Effector memory CD4-positive, alpha-beta T cell (primary cell): ENCODE measurements at regions not wholly inside any gene's neighbourhood (a gene's known extent, or its start where the extent isn't known, plus 50 kb on each side); places are given as distances from the start of the nearest gene placed in this dataset.

Source experiments
- DNase-seq, 3 donors: peaks; one replicate each; pipeline ENCODE4 v3.0.0-alpha.2; 2020
- H3K27ac ChIP-seq: 2 replicates; pipeline ENCODE4 v1.7.0; 2013; ENCODE audit warnings: mild to moderate bottlenecking, low read length, moderate library complexity; ENCODE audit not compliant: insufficient read depth, poor library complexity, severe bottlenecking
- H3K27me3 ChIP-seq: replicated peaks from 2 replicates; pipeline ENCODE4 v1.7.0; 2013; ENCODE audit warnings: mild to moderate bottlenecking, low read length; ENCODE audit not compliant: insufficient read depth, control insufficient read depth, poor library complexity, severe bottlenecking
- H3K36me3 ChIP-seq: 2 replicates; pipeline ENCODE4 v1.7.0; 2013; ENCODE audit warnings: mild to moderate bottlenecking, low read length, moderate library complexity; ENCODE audit not compliant: control insufficient read depth, insufficient read depth
- H3K4me1 ChIP-seq: 2 replicates; pipeline ENCODE4 v1.7.0; 2013; ENCODE audit warnings: low read length, mild to moderate bottlenecking; ENCODE audit not compliant: control insufficient read depth, insufficient read depth, poor library complexity, severe bottlenecking
- H3K4me3 ChIP-seq: 2 replicates; pipeline ENCODE4 v1.7.0; 2013; ENCODE audit warnings: low read length, low read depth, mild to moderate bottlenecking; ENCODE audit not compliant: insufficient read depth, poor library complexity, severe bottlenecking
- H3K9me3 ChIP-seq: 2 replicates; pipeline ENCODE4 v1.7.0; 2013; ENCODE audit warnings: mild to moderate bottlenecking, low read length, moderate library complexity; ENCODE audit not compliant: control insufficient read depth

GRCh38 chr14:50037240-50037639 is 79.1 kb downstream of the VCPKMT start:
- no peak for DNase-seq
- H3K9me3 ChIP-seq = no peaks in the 10 kb centered on the region
- H3K27ac ChIP-seq = no peak overlapping the region
- no peak overlapping the region for H3K4me3 ChIP-seq
- H3K27me3 ChIP-seq = no peaks in the 10 kb centered on the region
- H3K4me1 ChIP-seq = peaks cover 43% of the 10 kb centered on the region
- no peaks in the 10 kb centered on the region for H3K36me3 ChIP-seq

- H3K36me3 ChIP-seq = no peaks in the 10 kb centered on the region
- no peak for DNase-seq
- H3K27me3 ChIP-seq = no peaks in the 10 kb centered on the region
- no peaks in the 10 kb centered on the region for H3K9me3 ChIP-seq
- no peak overlapping the region for H3K27ac ChIP-seq
- peaks cover 45% of the 10 kb centered on the region for H3K4me1 ChIP-seq
- no peak overlapping the region for H3K4me3 ChIP-seq
These were observed 78.5 kb downstream of the VCPKMT start for GRCh38 chr14:50037852-50038251.

- H3K4me1 ChIP-seq = peaks cover 51% of the 10 kb centered on the region
- no peaks in the 10 kb centered on the region for H3K27me3 ChIP-seq
- no peak overlapping the region for H3K4me3 ChIP-seq
- no peak overlapping the region for H3K27ac ChIP-seq
- no peaks in the 10 kb centered on the region for H3K36me3 ChIP-seq
- no peaks in the 10 kb centered on the region for H3K9me3 ChIP-seq
- DNase-seq = peak in 1 of 3 donors; percentile 14
These were observed 77.8 kb downstream of the VCPKMT start for GRCh38 chr14:50038398-50039119.

DNA sequence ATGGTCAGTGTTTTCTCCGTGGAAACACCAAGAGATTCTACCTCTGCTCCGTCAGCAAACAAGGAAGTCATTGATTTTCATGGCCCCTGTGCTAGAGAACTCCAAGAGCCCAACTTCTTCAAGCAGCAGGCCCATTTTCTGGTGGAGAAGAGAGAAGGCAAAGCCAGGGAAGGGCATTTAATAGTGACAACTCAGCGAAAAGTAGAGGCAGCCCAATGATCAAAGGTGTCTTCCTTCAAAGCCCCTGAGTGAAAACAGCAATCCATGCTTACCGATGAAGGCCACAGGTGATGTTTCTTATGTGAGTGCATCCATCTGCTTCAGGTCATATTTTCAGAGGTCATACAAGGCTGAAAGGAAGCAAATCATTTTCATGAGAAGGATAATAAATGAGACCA is 77.3 kb downstream of the VCPKMT start:
- Histone ChIP-seq H3K36me3 (no peaks in the 10 kb centered on the region), H3K9me3 (no peaks in the 10 kb centered on the region), H3K27me3 (no peaks in the 10 kb centered on the region), H3K27ac (no peak overlapping the region), H3K4me3 (no peak overlapping the region), H3K4me1 (peaks cover 56% of the 10 kb centered on the region)
- DNase-seq = no peak

DNA sequence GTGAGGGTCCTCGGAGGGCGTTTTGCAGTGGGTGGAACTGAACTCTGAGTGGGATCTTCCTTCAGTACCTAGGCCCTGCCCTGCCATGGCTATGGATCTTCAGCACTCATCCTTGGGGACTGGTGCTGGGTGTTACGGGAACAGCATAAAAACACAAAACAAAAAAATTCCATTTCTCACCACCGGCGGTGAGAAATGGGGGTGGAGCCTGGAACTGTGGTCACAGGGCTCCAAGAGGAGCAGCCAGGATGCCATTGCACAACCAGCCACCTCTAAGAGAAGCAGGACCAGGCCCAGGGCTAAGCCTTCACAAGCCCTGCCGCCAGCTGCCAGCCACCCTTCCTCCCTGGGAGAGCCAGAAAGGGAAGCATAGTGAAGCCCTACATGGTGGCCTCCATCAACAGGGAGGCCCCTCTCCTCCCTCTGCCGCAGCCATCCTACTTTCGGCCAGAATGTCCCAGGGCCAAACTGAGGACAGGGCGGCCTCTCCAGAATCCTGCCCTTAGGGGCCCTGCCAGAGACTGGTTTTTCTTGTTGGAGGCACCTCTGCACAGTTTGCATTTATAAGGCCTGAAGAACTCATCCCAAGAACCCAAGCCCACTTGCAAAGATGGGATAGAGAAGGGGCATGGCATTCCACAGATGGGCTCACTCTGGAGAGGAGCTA is 76.5 kb downstream of the VCPKMT start:
- Histone ChIP-seq H3K36me3 (no peaks in the 10 kb centered on the region), H3K27me3 (no peaks in the 10 kb centered on the region), H3K9me3 (no peaks in the 10 kb centered on the region), H3K4me3 (no peak overlapping the region), H3K27ac (peak overlapping the region; percentile 55), H3K4me1 (peaks cover 63% of the 10 kb centered on the region)
- no peak for DNase-seq

DNA sequence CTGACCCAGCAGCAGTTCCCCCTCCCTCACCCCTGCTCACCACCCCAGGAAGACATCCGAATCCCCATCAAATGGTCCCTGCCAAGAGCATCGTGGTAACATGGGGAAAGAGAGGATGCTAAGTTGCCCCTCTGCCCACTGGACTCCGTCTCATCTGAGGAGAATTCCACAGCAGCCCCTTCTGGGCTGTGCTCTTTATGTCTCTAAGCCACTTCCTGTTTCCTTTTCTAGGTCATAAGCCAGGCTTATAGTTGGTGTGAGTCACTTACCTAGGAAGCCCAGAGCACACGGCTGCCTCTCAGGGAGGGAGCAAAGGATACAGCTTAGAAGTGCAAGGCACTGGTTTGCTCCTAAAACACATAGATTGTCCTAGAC is 76.0 kb downstream of the VCPKMT start:
- no peaks in the 10 kb centered on the region for H3K36me3 ChIP-seq
- peaks cover 68% of the 10 kb centered on the region for H3K4me1 ChIP-seq
- no peaks in the 10 kb centered on the region for H3K27me3 ChIP-seq
- peak overlapping the region; percentile 55 for H3K27ac ChIP-seq
- no peak overlapping the region for H3K4me3 ChIP-seq
- H3K9me3 ChIP-seq = no peaks in the 10 kb centered on the region
- DNase-seq = peak; percentile 19 to 31 (median 21)

DNA sequence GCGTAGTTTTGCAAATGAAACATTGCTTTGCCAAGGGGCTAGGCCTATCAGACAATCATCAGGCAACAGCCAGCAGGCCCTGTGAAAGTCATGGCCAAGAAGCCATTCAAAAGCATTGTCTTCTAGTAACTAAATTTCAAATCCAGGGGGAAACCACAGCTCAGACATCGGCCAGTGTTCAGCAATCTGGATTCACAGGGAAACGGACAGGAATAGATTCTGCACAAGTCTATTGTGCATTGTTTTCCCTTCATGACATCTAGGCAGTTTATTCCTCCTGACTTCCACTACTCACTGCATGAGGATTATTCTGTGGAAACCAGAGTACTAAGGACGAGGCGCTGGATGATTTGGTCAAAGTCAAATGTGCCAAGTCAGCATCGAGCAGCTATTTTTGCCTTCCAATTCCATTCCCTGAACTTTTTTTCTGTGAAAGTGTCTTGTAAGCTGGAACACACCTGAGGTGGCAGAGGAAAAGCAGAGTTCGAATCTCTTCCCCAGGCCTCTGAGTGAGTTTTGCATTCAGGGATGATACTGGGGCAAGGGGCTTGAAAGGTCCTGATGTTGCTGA is 75.4 kb downstream of the VCPKMT start:
- Histone ChIP-seq H3K36me3 (no peaks in the 10 kb centered on the region), H3K4me3 (no peak overlapping the region), H3K27ac (peak overlapping the region; percentile 55), H3K9me3 (no peaks in the 10 kb centered on the region), H3K27me3 (no peaks in the 10 kb centered on the region), H3K4me1 (peaks cover 74% of the 10 kb centered on the region)
- no peak for DNase-seq

DNA sequence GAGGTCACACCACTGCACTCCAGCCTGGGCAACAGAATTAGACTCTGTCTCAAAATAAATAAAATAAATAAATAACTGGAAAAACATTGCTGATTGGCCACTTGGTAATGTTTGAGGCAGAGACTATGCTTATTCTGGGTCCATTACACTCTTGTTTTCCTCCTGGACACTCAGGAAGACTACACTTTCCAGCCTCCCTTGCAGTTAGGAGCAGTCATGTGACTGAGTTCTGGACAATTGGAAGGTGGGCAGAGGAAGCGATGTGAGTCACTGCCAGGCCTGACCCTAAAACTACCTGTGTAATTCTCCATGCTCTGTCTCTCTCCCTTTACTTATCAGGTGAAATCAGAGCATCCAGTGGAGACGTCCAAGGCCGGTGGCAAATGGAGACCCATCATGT is 74.4 kb downstream of the VCPKMT start:
- Histone ChIP-seq H3K27ac (no peak overlapping the region), H3K4me1 (peaks cover 82% of the 10 kb centered on the region), H3K27me3 (no peaks in the 10 kb centered on the region), H3K9me3 (no peaks in the 10 kb centered on the region), H3K36me3 (no peaks in the 10 kb centered on the region), H3K4me3 (no peak overlapping the region)
- DNase-seq = no peak

GRCh38 chr14:50044042-50044651 is 72.2 kb downstream of the VCPKMT start:
- H3K9me3 ChIP-seq = no peaks in the 10 kb centered on the region

More at GRCh38 chr14:50044042-50044651, 72.2 kb downstream of the VCPKMT start:
- Histone ChIP-seq H3K27ac (peak overlapping the region; percentile 70), H3K4me1 (peaks cover 68% of the 10 kb centered on the region), H3K36me3 (no peaks in the 10 kb centered on the region), H3K27me3 (no peaks in the 10 kb centered on the region), H3K4me3 (peak overlapping the region; percentile 9)
- no peak for DNase-seq
